Liver (tissue), 8 donors: ENCODE measurements at regions not wholly inside any gene's neighbourhood (a gene's known extent, or its start where the extent isn't known, plus 50 kb on each side); places are given as distances from the start of the nearest gene placed in this dataset.

Experiments
- DNase-seq: peaks from one replicate; pipeline ENCODE4 v3.0.0-alpha.2; 2017; ENCODE audit warnings: low spot score
- H3K27ac ChIP-seq, 2 donors: one replicate each; pipeline ENCODE4 v1.7.0; 2013; ENCODE audit warnings: inconsistent platforms in 2 of 2, low read length in 2 of 2, control low read depth in 1 of 2, low read depth in 1 of 2, mild to moderate bottlenecking in 1 of 2
- H3K27me3 ChIP-seq, 4 donors: one replicate each; pipeline versions ENCODE4 v1.6.1 to v1.7.0; 2013; ENCODE audit warnings: low read length in 3 of 4, inconsistent platforms in 1 of 4, mild to moderate bottlenecking in 1 of 4, moderate library complexity in 1 of 4; ENCODE audit not compliant: control insufficient read depth in 4 of 4, insufficient read depth in 4 of 4
- H3K36me3 ChIP-seq, 4 donors: one replicate each; pipeline versions ENCODE4 v1.6.1 to v1.7.0; 2013; ENCODE audit warnings: low read length in 3 of 4, mild to moderate bottlenecking in 3 of 4, low read depth in 1 of 4, moderate library complexity in 1 of 4; ENCODE audit not compliant: control insufficient read depth in 4 of 4, insufficient read depth in 3 of 4
- H3K4me1 ChIP-seq, 4 donors: one replicate each; pipeline versions ENCODE4 v1.6.1 to v1.7.0; 2013; ENCODE audit warnings: low read length in 3 of 4, mild to moderate bottlenecking in 3 of 4, moderate library complexity in 1 of 4; ENCODE audit not compliant: control insufficient read depth in 4 of 4, insufficient read depth in 4 of 4
- H3K4me3 ChIP-seq, 3 donors: one replicate each; pipeline versions ENCODE4 v1.6.1 to v1.7.0; 2013; ENCODE audit warnings: low read length in 3 of 3, control low read depth in 1 of 3, low read depth in 1 of 3, mild to moderate bottlenecking in 1 of 3
- H3K9ac ChIP-seq, 2 donors: one replicate each; pipeline ENCODE4 v1.7.0; 2013; ENCODE audit warnings: low read length in 2 of 2, mild to moderate bottlenecking in 2 of 2, moderate library complexity in 2 of 2, control low read depth in 1 of 2, low read depth in 1 of 2
- H3K9me3 ChIP-seq, 4 donors: one replicate each; pipeline versions ENCODE4 v1.6.1 to v1.7.0; 2013; ENCODE audit warnings: low read length in 3 of 4; ENCODE audit not compliant: control insufficient read depth in 4 of 4
- ATF3 ChIP-seq: IDR thresholded peaks from 2 replicates; pipeline ENCODE4 v1.6.1; 2016; ENCODE audit warnings: antibody characterized with exemption
- EGR1 ChIP-seq, 2 donors: IDR thresholded peaks; 2 replicates each; pipeline ENCODE4 v1.6.1; 2016 to 2018; ENCODE audit warnings: antibody characterized with exemption in 2 of 2, low read depth in 2 of 2
- FOXA1 ChIP-seq: IDR thresholded peaks from 2 replicates; pipeline ENCODE4 v1.6.1; 2016; ENCODE audit warnings: antibody characterized with exemption
- FOXA2 ChIP-seq: IDR thresholded peaks from 2 replicates; pipeline ENCODE4 v1.6.1; 2016; ENCODE audit warnings: antibody characterized with exemption
- GABPA ChIP-seq, 2 donors: IDR thresholded peaks in 1 of 2; conservative IDR thresholded peaks in 1 of 2; 2 replicates each; pipeline ENCODE4 v1.6.1; 2016; ENCODE audit warnings: antibody characterized with exemption in 2 of 2, mild to moderate bottlenecking in 1 of 2, moderate library complexity in 1 of 2
- HNF4A ChIP-seq, 2 donors: conservative IDR thresholded peaks; 2 replicates each; pipeline ENCODE4 v1.6.1; 2016; ENCODE audit warnings: antibody characterized with exemption in 2 of 2, mild to moderate bottlenecking in 2 of 2
- HNF4G ChIP-seq: IDR thresholded peaks from 2 replicates; pipeline ENCODE4 v1.6.1; 2016; ENCODE audit warnings: antibody characterized with exemption
- NR2F2 ChIP-seq: IDR thresholded peaks from 2 replicates; pipeline ENCODE4 v1.6.1; 2016; ENCODE audit warnings: antibody characterized with exemption
- RAD21 ChIP-seq, 2 donors: IDR thresholded peaks; 2 replicates each; pipeline ENCODE4 v1.6.1; 2016; ENCODE audit warnings: antibody characterized with exemption in 2 of 2, mild to moderate bottlenecking in 2 of 2
- REST ChIP-seq: IDR thresholded peaks from 2 replicates; pipeline ENCODE4 v1.6.1; 2016; ENCODE audit warnings: antibody characterized with exemption, mild to moderate bottlenecking
- SP1 ChIP-seq: IDR thresholded peaks from 2 replicates; pipeline ENCODE4 v1.6.1; 2018; ENCODE audit warnings: antibody characterized with exemption, mild to moderate bottlenecking
- TAF1 ChIP-seq: conservative IDR thresholded peaks from 2 replicates; pipeline ENCODE4 v1.6.1; 2016; ENCODE audit warnings: antibody characterized with exemption, mild to moderate bottlenecking
- YY1 ChIP-seq: IDR thresholded peaks from 2 replicates; pipeline ENCODE4 v1.6.1; 2016; ENCODE audit warnings: antibody characterized with exemption, mild to moderate bottlenecking
- WGBS: extraction: QIAGEN DNeasy Blood & Tissue Kit; methylation state at CpG from one replicate; pipeline ENCODE4 v1.1.7; 2013; 5-methylcytosine and 5-hydroxymethylcytosine counted together
- TF ChIP-seq, protein P1 (sequence below): fragments of 150-350 bp; IDR thresholded peaks from 2 replicates; pipeline ENCODE4 v1.5.1; 2017; ENCODE audit warnings: improper control_type of control experiment, low read depth, low read length; ENCODE audit not compliant: missing input control
- TF ChIP-seq, protein P2 (sequence below): IDR thresholded peaks from 2 replicates; pipeline ENCODE4 v1.6.1; 2016; ENCODE audit warnings: antibody characterized with exemption
- TF ChIP-seq, protein P3 (sequence below): IDR thresholded peaks from 2 replicates; pipeline ENCODE4 v1.6.1; 2016; ENCODE audit warnings: antibody characterized with exemption
- donor health status: healthy.
- donor health status: healthy.
- donor health status: healthy.
- donor health status: healthy.
- donor health status: healthy.

GRCh38 chr9:110103257-110103656 is 104.7 kb downstream of the C9orf152 start:
- Histone ChIP-seq H3K36me3 (peaks cover 0 to 4% (median 1%) of the 10 kb centered on the region in 4 donors), H3K4me3 (no peak overlapping the region), H3K9ac (no peak overlapping the region), H3K27ac (no peak overlapping the region), H3K27me3 (no peaks in the 10 kb centered on the region), H3K4me1 (no peaks in the 10 kb centered on the region), H3K9me3 (no peaks in the 10 kb centered on the region)
- 91% methylated on average over 2 of the region's 2 CpGs for WGBS
- DNase-seq = no peak
- TF ChIP-seq EGR1 (IDR thresholded peaks at IDR 0.05; ENCODE audit: low read depth in 2 of 2) = no peak

DNA sequence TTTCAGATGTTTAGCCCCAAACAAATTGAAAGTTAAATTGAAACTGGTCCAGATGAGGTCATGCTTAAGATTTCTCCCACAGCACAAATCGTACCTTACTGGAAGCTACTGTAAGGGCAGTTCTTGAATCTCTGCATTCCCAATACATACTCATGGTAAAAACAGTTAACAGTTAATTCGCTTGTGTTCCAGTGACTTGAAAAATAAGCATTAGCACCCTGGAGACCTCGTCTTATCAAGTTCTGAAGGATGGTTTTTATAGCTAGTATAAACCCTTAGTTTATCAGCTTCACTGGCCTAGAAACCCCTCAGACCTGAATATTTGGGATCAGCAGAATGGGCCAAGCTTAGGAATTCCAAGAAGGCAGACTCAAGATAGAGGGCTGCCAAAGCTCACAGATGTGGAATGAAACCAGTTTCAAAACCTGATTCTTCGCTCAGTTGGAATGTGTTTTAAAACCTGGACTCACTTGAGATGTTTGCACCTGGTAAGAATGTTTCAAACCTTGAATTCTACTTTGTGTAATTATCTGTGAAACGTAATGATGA is 103.6 kb downstream of the C9orf152 start:
- 83% methylated on average over 5 of the region's 5 CpGs for WGBS
- Histone ChIP-seq H3K9me3 (no peaks in the 10 kb centered on the region), H3K27me3 (no peaks in the 10 kb centered on the region), H3K4me3 (no peak overlapping the region), H3K36me3 (peaks cover 0 to 4% (median 1%) of the 10 kb centered on the region in 4 donors), H3K4me1 (no peaks in the 10 kb centered on the region), H3K9ac (no peak overlapping the region), H3K27ac (no peak overlapping the region)
- no peak for DNase-seq
- TF ChIP-seq NR2F2 (no peak), ATF3 (no peak), HNF4G (no peak), RAD21 (IDR thresholded peaks at IDR 0.05) (no peak), YY1 (no peak)
- TF ChIP-seq, protein P1, sequence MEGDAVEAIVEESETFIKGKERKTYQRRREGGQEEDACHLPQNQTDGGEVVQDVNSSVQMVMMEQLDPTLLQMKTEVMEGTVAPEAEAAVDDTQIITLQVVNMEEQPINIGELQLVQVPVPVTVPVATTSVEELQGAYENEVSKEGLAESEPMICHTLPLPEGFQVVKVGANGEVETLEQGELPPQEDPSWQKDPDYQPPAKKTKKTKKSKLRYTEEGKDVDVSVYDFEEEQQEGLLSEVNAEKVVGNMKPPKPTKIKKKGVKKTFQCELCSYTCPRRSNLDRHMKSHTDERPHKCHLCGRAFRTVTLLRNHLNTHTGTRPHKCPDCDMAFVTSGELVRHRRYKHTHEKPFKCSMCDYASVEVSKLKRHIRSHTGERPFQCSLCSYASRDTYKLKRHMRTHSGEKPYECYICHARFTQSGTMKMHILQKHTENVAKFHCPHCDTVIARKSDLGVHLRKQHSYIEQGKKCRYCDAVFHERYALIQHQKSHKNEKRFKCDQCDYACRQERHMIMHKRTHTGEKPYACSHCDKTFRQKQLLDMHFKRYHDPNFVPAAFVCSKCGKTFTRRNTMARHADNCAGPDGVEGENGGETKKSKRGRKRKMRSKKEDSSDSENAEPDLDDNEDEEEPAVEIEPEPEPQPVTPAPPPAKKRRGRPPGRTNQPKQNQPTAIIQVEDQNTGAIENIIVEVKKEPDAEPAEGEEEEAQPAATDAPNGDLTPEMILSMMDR = no peak
- TF ChIP-seq, protein P2, sequence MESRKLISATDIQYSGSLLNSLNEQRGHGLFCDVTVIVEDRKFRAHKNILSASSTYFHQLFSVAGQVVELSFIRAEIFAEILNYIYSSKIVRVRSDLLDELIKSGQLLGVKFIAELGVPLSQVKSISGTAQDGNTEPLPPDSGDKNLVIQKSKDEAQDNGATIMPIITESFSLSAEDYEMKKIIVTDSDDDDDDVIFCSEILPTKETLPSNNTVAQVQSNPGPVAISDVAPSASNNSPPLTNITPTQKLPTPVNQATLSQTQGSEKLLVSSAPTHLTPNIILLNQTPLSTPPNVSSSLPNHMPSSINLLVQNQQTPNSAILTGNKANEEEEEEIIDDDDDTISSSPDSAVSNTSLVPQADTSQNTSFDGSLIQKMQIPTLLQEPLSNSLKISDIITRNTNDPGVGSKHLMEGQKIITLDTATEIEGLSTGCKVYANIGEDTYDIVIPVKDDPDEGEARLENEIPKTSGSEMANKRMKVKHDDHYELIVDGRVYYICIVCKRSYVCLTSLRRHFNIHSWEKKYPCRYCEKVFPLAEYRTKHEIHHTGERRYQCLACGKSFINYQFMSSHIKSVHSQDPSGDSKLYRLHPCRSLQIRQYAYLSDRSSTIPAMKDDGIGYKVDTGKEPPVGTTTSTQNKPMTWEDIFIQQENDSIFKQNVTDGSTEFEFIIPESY = no peak
- TF ChIP-seq, protein P3, sequence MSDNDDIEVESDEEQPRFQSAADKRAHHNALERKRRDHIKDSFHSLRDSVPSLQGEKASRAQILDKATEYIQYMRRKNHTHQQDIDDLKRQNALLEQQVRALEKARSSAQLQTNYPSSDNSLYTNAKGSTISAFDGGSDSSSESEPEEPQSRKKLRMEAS = no peak

DNA sequence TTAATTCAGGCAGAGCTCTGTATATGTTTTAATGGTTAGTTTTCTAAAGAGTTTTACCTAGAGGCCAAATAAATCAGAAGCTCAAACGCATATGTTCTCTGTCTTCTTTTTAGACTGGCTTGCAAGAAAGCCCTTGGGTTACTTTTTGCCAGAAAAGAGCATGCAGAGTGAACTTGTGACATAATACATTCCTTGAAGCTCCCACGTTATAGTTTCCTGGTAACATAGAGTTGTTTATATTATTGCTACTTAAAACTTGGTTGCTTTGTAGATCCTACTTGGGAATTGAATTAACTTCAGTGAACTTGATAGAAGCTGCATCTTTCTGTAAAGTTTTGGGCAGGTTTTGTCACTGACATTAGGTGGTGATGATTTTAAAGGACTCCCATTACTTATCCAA is 102.9 kb downstream of the C9orf152 start:
- WGBS = 83% methylated on average over 2 of the region's 2 CpGs
- no peak for DNase-seq
- Histone ChIP-seq H3K9me3 (no peaks in the 10 kb centered on the region), H3K36me3 (peaks cover 0 to 4% (median 1%) of the 10 kb centered on the region in 4 donors), H3K9ac (no peak overlapping the region), H3K4me1 (no peaks in the 10 kb centered on the region), H3K27me3 (no peaks in the 10 kb centered on the region), H3K27ac (no peak overlapping the region), H3K4me3 (no peak overlapping the region)
- TF ChIP-seq FOXA1 (no peak), REST (no peak), RAD21 (IDR thresholded peaks at IDR 0.05) (no peak), GABPA (IDR thresholded peaks at IDR 0.05 in 1 of 2, conservative IDR thresholded peaks at IDR 0.05 in 1 of 2) (no peak), YY1 (no peak), TAF1 (no peak), EGR1 (IDR thresholded peaks at IDR 0.05; ENCODE audit: low read depth in 2 of 2) (no peak), ATF3 (no peak), FOXA2 (no peak), HNF4A (conservative IDR thresholded peaks at IDR 0.05) (no peak), SP1 (no peak)
- TF ChIP-seq, protein P2 = no peak
- TF ChIP-seq, protein P3 = no peak
